Peyer's patch (tissue), 4 donors: ENCODE measurements at regions not wholly inside any gene's neighbourhood (a gene's known extent, or its start where the extent isn't known, plus 50 kb on each side); places are given as distances from the start of the nearest gene placed in this dataset.

Experiments
- POLR2A ChIP-seq, 2 donors: fragments of 450-650 bp; IDR thresholded peaks; one replicate each; pipeline ENCODE4 v1.5.1; 2017; ENCODE audit warnings: antibody characterized with exemption in 2 of 2, mild to moderate bottlenecking in 2 of 2, moderate library complexity in 2 of 2
- TF ChIP-seq, protein P1 (sequence below), 6 experiments: fragments of 450-650 bp in 4 of 6; fragments of 200-600 bp in 2 of 6; sonication (generic) in 1 of 6; IDR thresholded peaks; one replicate each; pipeline ENCODE4 v1.5.1; 2017 to 2019; ENCODE audit warnings: antibody characterized with exemption in 6 of 6, mild to moderate bottlenecking in 3 of 6, moderate library complexity in 1 of 6

DNA sequence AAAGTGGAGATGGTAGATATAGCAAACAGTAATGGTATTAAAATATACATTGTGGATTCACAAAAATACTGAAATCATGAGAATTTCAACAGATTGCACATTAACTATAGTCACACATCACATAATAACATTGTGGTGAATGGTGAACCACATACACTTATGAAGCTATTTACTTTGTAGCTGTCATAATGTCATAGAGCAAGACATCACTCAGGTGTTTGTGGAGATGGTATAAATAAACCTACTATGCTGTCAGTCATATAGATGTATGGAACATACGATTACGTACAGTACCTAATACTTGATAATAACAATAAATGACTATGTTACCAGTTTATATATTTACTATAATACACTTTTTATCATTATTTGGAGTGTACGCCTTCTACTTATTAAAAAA is 1416.0 kb upstream of the ALCAM start:
- TF ChIP-seq, protein P1, sequence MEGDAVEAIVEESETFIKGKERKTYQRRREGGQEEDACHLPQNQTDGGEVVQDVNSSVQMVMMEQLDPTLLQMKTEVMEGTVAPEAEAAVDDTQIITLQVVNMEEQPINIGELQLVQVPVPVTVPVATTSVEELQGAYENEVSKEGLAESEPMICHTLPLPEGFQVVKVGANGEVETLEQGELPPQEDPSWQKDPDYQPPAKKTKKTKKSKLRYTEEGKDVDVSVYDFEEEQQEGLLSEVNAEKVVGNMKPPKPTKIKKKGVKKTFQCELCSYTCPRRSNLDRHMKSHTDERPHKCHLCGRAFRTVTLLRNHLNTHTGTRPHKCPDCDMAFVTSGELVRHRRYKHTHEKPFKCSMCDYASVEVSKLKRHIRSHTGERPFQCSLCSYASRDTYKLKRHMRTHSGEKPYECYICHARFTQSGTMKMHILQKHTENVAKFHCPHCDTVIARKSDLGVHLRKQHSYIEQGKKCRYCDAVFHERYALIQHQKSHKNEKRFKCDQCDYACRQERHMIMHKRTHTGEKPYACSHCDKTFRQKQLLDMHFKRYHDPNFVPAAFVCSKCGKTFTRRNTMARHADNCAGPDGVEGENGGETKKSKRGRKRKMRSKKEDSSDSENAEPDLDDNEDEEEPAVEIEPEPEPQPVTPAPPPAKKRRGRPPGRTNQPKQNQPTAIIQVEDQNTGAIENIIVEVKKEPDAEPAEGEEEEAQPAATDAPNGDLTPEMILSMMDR (IDR thresholded peaks at IDR 0.05): no peak
- TF ChIP-seq POLR2A (IDR thresholded peaks at IDR 0.05): no peak
